ENCODE measurements at regions not wholly inside any gene's neighbourhood (a gene's known extent, or its start where the extent isn't known, plus 50 kb on each side); places are given as distances from the start of the nearest gene placed in this dataset.

DNA sequence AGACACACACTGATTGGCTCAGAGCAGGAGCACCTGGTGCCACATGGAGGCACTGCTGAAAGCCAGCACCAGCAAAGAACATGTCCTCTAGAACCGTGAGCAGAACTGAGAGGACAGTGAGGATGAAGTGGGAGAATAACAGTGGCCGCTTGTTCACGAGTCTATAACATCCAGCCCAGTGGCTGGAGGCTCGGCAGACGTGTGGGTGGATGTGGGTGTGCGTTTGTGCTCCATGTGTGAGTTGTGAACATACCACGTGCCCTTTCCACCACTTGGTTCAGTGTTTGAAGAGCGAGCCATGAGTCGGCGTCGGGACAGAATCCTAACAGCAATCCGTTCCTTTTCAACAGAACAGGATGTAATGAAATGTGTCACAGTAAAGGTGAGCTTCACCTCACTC, 113.0 kb downstream of the SOX1 start:
- TF ChIP-seq, protein P1, sequence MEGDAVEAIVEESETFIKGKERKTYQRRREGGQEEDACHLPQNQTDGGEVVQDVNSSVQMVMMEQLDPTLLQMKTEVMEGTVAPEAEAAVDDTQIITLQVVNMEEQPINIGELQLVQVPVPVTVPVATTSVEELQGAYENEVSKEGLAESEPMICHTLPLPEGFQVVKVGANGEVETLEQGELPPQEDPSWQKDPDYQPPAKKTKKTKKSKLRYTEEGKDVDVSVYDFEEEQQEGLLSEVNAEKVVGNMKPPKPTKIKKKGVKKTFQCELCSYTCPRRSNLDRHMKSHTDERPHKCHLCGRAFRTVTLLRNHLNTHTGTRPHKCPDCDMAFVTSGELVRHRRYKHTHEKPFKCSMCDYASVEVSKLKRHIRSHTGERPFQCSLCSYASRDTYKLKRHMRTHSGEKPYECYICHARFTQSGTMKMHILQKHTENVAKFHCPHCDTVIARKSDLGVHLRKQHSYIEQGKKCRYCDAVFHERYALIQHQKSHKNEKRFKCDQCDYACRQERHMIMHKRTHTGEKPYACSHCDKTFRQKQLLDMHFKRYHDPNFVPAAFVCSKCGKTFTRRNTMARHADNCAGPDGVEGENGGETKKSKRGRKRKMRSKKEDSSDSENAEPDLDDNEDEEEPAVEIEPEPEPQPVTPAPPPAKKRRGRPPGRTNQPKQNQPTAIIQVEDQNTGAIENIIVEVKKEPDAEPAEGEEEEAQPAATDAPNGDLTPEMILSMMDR (IDR thresholded peaks at IDR 0.05; ENCODE audit: low read depth, low read length), result no peak
- no peak for TF ChIP-seq POLR2A (IDR thresholded peaks at IDR 0.05; ENCODE audit: extremely low read depth, insufficient read length)
- TF ChIP-seq, protein P2, sequence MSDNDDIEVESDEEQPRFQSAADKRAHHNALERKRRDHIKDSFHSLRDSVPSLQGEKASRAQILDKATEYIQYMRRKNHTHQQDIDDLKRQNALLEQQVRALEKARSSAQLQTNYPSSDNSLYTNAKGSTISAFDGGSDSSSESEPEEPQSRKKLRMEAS (IDR thresholded peaks at IDR 0.05; ENCODE audit: low read depth, low read length), result no peak
- TF ChIP-seq MYC (IDR thresholded peaks at IDR 0.05; ENCODE audit: low read depth, low read length), result no peak
